HG03520 (cell line): ENCODE measurements at regions not wholly inside any gene's neighbourhood (a gene's known extent, or its start where the extent isn't known, plus 50 kb on each side); places are given as distances from the start of the nearest gene placed in this dataset.
A peak's percentile ranks its signal among the peaks of the same experiment; 100 is the strongest.
"Not testable (repeated sequence)": the region's sequence is repeated elsewhere in the genome, so short reads cannot be mapped to it uniquely, and the experiment has no call there.

Experiments
- ATAC-seq: cut with Tn5 transposase; IDR thresholded peaks from one replicate; pipeline ENCODE4 v1.9.1; 2021; ENCODE audit warnings: mild to moderate bottlenecking, moderate library complexity; ENCODE audit not compliant: unreplicated experiment

GRCh38 chr9:757246-757881 is 84.1 kb upstream of the DMRT1 start:
- ATAC-seq, result no peak

- ATAC-seq, result no peak
These were observed 83.4 kb upstream of the DMRT1 start for GRCh38 chr9:758146-758545.

DNA sequence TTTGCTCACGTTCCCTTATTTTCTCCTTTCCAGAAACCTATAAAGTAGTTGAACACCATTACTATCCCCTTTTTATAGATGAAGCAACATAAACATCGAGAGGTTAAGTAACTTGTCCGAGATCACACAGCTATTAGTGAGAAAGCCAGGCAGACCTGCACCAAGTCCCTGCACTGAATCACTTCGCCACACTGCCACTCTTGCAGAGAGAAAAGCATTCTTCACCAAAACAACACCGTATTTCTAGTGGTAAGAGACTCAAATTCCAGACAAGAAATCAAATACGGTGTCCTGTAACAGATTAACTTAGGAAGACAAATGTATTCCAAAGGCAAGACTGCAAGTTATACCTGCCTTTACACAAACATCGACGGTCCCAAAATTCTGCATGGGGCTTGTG is 82.0 kb upstream of the DMRT1 start:
- ATAC-seq, result no peak

DNA sequence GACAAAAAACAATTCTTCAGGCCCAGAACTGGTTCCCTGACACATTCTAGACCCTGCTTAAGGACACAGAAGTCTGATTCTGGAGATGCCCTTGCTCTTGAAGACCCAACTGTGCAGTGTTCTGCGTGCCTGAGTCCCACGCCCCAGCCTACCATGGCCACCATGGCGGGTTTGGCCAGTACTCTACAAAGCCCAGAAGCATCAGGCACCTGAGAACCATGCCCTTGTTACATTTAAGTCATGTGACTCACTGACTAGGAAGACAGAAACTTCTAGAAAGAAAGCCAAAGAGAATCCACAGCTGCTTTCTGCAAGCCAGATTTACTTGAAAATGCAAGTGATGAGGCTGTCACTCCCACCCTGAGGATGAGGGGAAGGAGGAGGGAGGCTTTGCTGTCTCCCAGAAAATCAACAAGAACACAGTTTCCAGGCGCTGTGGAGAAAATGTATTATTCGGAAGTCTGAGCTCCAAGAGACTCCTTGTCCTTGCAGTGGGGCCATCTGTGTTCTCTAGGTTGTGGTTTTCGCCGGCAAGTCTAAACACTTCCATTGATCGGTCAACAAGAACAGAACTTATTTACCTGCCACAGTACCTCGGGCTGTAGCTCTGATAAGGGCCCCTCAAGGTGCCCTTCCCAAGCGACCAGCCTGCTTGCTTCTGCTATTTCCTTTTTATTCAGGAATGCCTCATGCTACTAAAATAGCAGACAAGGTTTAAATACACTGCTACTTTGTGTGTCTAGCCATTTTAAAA is 81.3 kb upstream of the DMRT1 start:
- no peak for ATAC-seq

DNA sequence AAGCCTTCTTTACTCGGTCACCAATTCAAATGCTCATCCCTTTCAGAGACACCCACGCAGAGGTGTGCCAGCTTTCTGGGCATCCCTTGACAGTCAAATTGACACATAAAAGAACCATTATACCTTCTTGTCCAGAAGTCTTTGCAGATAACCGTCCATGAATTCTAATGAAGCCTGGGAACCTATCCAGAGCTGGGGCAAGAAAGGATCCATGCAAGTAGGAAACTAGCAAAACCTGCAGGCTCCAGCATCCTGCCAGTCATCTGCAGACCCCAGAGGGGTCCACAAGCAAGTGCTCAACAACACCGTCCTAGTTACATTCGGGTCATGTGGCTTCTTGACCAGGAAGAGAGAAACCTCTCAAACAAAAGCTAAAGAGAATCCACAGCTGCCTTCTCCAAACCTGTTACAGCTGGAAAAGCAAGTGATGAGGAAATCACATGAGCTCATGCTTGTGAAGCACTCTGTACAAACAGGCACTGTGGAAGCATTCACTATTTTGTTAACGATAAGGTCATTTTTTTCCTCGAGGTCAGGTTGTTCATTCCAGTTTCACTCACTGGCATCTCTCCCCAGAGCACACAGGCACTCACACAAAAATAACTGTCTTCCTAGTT is 80.2 kb upstream of the DMRT1 start:
- no peak for ATAC-seq

GRCh38 chr9:761793-762560 is 79.5 kb upstream of the DMRT1 start:
- ATAC-seq, result no peak

- no peak for ATAC-seq
These were observed 77.8 kb upstream of the DMRT1 start for GRCh38 chr9:763692-764091.

DNA sequence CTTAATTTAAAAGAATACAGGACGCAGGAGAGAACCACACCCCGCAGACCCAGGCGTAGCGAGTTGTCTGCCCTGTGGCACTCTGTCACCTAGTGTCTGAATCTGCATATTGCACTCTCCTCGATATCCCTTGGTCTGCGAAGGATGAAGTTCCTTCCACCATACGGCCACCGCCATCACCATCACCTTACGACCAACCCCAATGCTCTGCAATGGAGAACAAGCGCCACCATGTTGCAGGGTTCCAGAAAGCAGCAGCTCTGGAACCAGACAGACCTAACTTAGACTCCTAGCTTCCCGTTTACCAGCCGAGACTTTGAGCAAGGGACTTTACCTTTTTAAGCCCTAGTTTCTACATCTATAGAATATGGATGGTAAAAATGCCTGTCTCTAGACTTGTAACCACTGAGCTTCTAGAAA is 77.4 kb upstream of the DMRT1 start:
- peak; percentile 87 for ATAC-seq

- ATAC-seq, result no peak
These were observed 76.5 kb upstream of the DMRT1 start for GRCh38 chr9:764986-765385.

- ATAC-seq, result not testable (repeated sequence)
These were observed 74.4 kb upstream of the DMRT1 start for GRCh38 chr9:767061-767561.

- no peak for ATAC-seq
These were observed 65.4 kb upstream of the DMRT1 start for GRCh38 chr9:776086-776485.

GRCh38 chr9:777978-778377 is 63.5 kb upstream of the DMRT1 start:
- ATAC-seq, result no peak

GRCh38 chr9:784202-784601 is 57.3 kb upstream of the DMRT1 start:
- no peak for ATAC-seq

DNA sequence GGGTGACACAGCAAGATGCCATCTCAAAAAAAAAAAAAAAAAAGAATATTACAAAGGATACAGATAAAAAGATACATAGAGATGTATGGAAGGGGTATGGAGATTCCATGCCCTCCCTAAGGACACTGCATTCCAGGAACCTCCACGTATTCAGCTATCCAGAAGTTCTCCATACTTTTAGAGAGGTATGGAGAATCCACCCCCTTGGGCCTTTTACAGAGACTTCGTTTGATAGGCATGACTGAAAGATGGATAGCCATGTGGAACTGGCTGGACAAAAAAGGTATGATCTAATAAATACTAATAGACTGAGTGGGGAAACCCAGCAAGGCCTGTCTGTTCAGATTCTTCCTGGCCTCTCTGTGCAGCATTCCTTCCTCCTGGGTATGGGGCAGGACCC is 56.6 kb upstream of the DMRT1 start:
- ATAC-seq, result no peak

GRCh38 chr9:785997-786396 is 55.5 kb upstream of the DMRT1 start:
- no peak for ATAC-seq

DNA sequence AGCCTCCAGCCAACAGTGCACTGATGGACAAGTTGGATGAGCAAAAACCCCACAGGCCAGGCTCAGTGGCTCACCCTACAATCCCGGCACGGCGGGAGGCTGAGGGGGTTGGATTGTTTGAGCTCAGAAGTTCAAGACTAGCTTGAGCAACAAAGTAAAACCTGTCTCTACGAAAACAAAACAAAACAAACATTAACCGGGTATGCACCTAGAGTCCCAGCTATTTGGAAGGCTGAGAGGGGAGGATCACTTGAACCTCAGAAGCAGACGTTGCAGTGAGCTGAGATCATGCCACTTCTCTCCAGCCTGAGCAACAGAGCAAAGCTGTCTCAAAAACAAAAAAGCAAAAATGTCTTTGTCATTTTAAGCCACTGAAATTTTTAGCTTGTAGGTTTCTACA is 55.1 kb upstream of the DMRT1 start:
- ATAC-seq, result no peak

DNA sequence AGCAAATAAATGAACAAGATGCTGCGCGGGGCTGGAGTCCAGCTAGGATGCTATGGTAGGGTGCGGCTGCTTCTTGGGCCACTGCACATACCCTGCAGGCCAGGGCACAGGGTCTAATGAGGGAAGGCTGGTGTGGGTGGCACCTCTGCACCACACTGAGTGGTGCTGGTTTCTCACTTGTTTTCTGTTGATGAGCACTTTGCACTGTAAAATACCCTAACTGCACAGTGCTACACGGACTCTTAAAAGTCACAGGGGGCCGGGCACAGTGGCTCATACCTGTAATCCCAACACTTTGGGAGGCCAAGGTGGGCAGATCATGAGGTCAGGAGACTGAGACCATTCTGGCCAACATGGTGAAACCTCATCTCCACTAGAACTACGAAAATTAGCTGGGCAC is 52.7 kb upstream of the DMRT1 start:
- ATAC-seq, result no peak
